Astrocyte (in vitro differentiated cells and primary cell): ENCODE measurements at regions not wholly inside any gene's neighbourhood (a gene's known extent, or its start where the extent isn't known, plus 50 kb on each side); places are given as distances from the start of the nearest gene placed in this dataset.

Experiments
- EZH2 ChIP-seq: IDR thresholded peaks from 2 replicates; pipeline ENCODE4 v1.6.1; 2012; ENCODE audit warnings: mild to moderate bottlenecking, low read length, inconsistent platforms; ENCODE audit not compliant: insufficient read depth
- TF ChIP-seq, protein P1 (sequence below): IDR thresholded peaks from 2 replicates; pipeline ENCODE4 v1.5.1; 2011; ENCODE audit warnings: low read depth, mild to moderate bottlenecking, inconsistent platforms, low read length, moderate library complexity; ENCODE audit not compliant: insufficient read depth

DNA sequence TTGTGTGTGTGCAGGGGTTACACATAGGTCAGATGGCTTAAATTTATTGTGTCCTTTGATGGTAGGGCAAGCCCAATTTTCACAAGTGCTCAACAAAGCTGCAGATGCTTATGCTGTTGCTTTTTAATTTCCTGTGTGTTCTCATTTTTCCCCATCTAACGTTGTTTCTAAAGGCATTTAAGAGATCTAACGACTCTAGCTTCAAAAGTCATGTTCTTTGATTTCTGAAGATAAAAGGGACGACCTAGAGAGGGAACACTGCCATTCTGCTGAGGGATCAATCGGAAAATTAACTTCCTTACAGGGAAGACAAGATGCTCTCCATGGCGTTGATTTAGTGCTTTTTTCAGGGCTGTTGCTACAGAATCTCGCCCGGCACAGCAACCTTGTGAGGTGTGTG lies 79.0 kb upstream of the GNG2 start:
- TF ChIP-seq, protein P1, sequence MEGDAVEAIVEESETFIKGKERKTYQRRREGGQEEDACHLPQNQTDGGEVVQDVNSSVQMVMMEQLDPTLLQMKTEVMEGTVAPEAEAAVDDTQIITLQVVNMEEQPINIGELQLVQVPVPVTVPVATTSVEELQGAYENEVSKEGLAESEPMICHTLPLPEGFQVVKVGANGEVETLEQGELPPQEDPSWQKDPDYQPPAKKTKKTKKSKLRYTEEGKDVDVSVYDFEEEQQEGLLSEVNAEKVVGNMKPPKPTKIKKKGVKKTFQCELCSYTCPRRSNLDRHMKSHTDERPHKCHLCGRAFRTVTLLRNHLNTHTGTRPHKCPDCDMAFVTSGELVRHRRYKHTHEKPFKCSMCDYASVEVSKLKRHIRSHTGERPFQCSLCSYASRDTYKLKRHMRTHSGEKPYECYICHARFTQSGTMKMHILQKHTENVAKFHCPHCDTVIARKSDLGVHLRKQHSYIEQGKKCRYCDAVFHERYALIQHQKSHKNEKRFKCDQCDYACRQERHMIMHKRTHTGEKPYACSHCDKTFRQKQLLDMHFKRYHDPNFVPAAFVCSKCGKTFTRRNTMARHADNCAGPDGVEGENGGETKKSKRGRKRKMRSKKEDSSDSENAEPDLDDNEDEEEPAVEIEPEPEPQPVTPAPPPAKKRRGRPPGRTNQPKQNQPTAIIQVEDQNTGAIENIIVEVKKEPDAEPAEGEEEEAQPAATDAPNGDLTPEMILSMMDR: no peak
- no peak for TF ChIP-seq EZH2
